Lower leg skin (tissue), 3 donors: ENCODE measurements at regions not wholly inside any gene's neighbourhood (a gene's known extent, or its start where the extent isn't known, plus 50 kb on each side); places are given as distances from the start of the nearest gene placed in this dataset.

Source experiments
- CTCF ChIP-seq, 3 donors: fragments of 450-650 bp; IDR thresholded peaks; one replicate each; pipeline ENCODE4 v1.5.1; 2016; ENCODE audit warnings: antibody characterized with exemption in 3 of 3, mild to moderate bottlenecking in 3 of 3, moderate library complexity in 2 of 3
- POLR2A ChIP-seq, 2 donors: fragments of 450-650 bp; IDR thresholded peaks; one replicate each; pipeline ENCODE4 v1.6.1; 2016 to 2017; ENCODE audit warnings: antibody characterized with exemption in 2 of 2, mild to moderate bottlenecking in 1 of 2, moderate library complexity in 1 of 2

GRCh38 chr5:31113101-31113500, 80.4 kb upstream of the CDH6 start:
- TF ChIP-seq CTCF (IDR thresholded peaks at IDR 0.05) (no peak), POLR2A (IDR thresholded peaks at IDR 0.05) (no peak)
